ENCODE measurements at regions not wholly inside any gene's neighbourhood (a gene's known extent, or its start where the extent isn't known, plus 50 kb on each side); places are given as distances from the start of the nearest gene placed in this dataset.

- ChIA-PET CTCF (interaction anchor here (0.7 kb wide), 1 partner anchor 32 kb away, joined by 3 read pairs; no protein-coding TSS in a partner anchor), POLR2A (ENCODE audit: unreplicated experiment) (no interaction called here)
- 0 out of 2 replicates have a peak, but pooled peaks cover 2% of the 10 kb centered on the region for H3K9me1 ChIP-seq (ENCODE audit: insufficient read depth, low read length)
- H3K9me3 ChIP-seq (ENCODE audit: control insufficient read depth, insufficient read depth, low read length) = no peaks in the 10 kb centered on the region
- no CpG with 5 or more reads among the region's 4 CpGs for WGBS, 2 experiments (ENCODE audit: extremely low coverage in 2 of 2, insufficient read length in 1 of 2)
- ATAC-seq (ENCODE audit: low read depth) (no peak), DNase-seq (no peak)
- H2AK5ac ChIP-seq (ENCODE audit: low read depth, low read length) = no peak overlapping the region
- no peak overlapping the region for H3K18ac ChIP-seq (ENCODE audit: low read depth, low read length)
- intact Hi-C loops (cut with micrococcal nuclease) (no loop called here), in situ Hi-C loops (cut with MboI; ENCODE audit: low sequenced_read_pairs) (no loop called here), dilution Hi-C loops (cut with HindIII; ENCODE audit: low sequenced_read_pairs, unreplicated experiment) (no loop called here)
- no peak overlapping the region for H2AFZ ChIP-seq (replicated peaks; ENCODE audit: low read length, poor library complexity)
- H3K4me2 ChIP-seq (ENCODE audit: low read depth, low read length) = no peak overlapping the region
- no peak overlapping the region for H2BK5ac ChIP-seq (ENCODE audit: low read depth, low read length, poor library complexity, severe bottlenecking)
- no peak overlapping the region for H2BK120ac ChIP-seq (ENCODE audit: low read depth, low read length)
- no TSS peak for BruUV-seq (replicated peaks)
- no peaks in the 10 kb centered on the region for H3K36me3 ChIP-seq (ENCODE audit: control insufficient read depth, insufficient read depth, low read length)
- no peak for TF ChIP-seq CHD1 (IDR thresholded peaks at IDR 0.05; ENCODE audit: low read depth, low read length)
- no peak for TF ChIP-seq SMC3 (IDR thresholded peaks at IDR 0.05; ENCODE audit: low read depth, low read length)
- TF ChIP-seq RFX5 (IDR thresholded peaks at IDR 0.05; ENCODE audit: low read depth, low read length) = no peak
- no peak for TF ChIP-seq NFE2L2 (IDR thresholded peaks at IDR 0.05; ENCODE audit: low read depth, low read length)
- TF ChIP-seq BHLHE40 (IDR thresholded peaks at IDR 0.05; ENCODE audit: low read depth, low read length) = no peak
- TF ChIP-seq MXI1 (IDR thresholded peaks at IDR 0.05; ENCODE audit: borderline replicate concordance, low read depth, low read length) = no peak
- no peak for TF ChIP-seq MAFK (IDR thresholded peaks at IDR 0.05; ENCODE audit: low read depth, low read length)
- no peak for TF ChIP-seq MAZ (IDR thresholded peaks at IDR 0.05; ENCODE audit: borderline replicate concordance, low read depth, low read length)
- no peak for TF ChIP-seq FOS (IDR thresholded peaks at IDR 0.05; ENCODE audit: low read depth, low read length)
- no peak for TF ChIP-seq RCOR1 (IDR thresholded peaks at IDR 0.05; ENCODE audit: insufficient replicate concordance, low read length)
- no peaks in the 10 kb centered on the region for H3K4me1 ChIP-seq (ENCODE audit: control insufficient read depth, insufficient read depth, low read length)
- no peak overlapping the region for H3K9ac ChIP-seq (ENCODE audit: low read depth, low read length)
- H3K23ac ChIP-seq (ENCODE audit: low read depth, low read length) = no peak overlapping the region
- no peak overlapping the region for H2AK9ac ChIP-seq (replicated peaks; ENCODE audit: low read depth, low read length, poor library complexity)
- H4K5ac ChIP-seq (ENCODE audit: low read depth, low read length) = no peak overlapping the region
- H3K27ac ChIP-seq (ENCODE audit: insufficient read depth, low read length) = no peak overlapping the region
- no peak overlapping the region for H2BK15ac ChIP-seq (ENCODE audit: low read depth, low read length)
- no peak overlapping the region for H4K8ac ChIP-seq (ENCODE audit: low read depth in 2 of 2, low read length in 2 of 2)
- no peak overlapping the region for H4K91ac ChIP-seq (ENCODE audit: insufficient read depth, low read depth, low read length)
- no peak overlapping the region for H3K4me3 ChIP-seq (ENCODE audit: insufficient read depth, low read depth, low read length)
- no peaks in the 10 kb centered on the region for H4K20me1 ChIP-seq (ENCODE audit: insufficient read depth, low read length)
- no peak overlapping the region for H3K56ac ChIP-seq (ENCODE audit: extremely low read depth, insufficient read depth, low read length)
- H3K27me3 ChIP-seq (ENCODE audit: control insufficient read depth, insufficient read depth, low read length) = no peaks in the 10 kb centered on the region; the same call in 1 of the 2 replicates
- no peaks in the 10 kb centered on the region for H3K79me1 ChIP-seq (ENCODE audit: low read depth in 1 of 2, low read length in 2 of 2)
- no peak overlapping the region for H3K14ac ChIP-seq (replicated peaks; ENCODE audit: low read depth, low read length)
- H2BK20ac ChIP-seq (ENCODE audit: low read depth, low read length) = no peak overlapping the region
- no peak overlapping the region for H3K4ac ChIP-seq (ENCODE audit: low read depth, low read length)
Observed at GRCh38 chr2:62315476-62315875, 119.6 kb downstream of the B3GNT2 start.

All from IMR-90 (cell line).